ENCODE measurements at regions not wholly inside any gene's neighbourhood (a gene's known extent, or its start where the extent isn't known, plus 50 kb on each side); places are given as distances from the start of the nearest gene placed in this dataset.

DNA sequence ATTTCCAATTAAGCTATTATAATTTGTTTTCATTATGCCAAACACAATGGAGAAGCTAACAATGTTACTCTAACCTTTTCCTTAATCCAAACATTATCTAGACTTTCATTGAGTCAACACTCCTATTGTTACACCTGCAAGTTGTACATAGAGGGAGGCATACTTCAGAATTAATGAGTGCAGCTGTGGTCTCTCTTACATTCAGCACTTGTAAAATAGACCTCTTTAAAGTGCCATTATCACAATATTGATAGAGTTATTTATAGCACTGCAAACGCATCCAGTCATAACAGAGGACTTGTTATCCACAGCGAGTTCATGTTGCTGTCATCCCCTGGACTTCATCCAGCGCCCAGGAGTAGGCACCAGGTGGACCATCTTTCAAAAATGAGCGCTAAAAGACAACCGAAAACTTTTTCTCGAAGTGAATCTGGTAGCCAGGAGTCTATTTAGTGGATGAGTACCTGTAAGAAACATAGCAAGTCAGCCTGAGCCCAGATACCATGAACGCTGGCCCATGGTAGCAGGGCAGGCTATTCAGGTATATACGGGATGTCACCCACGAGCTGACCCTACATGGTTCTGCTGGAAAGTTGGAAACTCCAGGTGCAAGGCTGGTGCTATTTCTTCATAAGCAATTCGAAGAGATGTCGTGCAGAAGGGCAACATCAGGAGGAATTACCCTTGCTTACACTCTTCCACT lies 70.6 kb upstream of the NFIA start (continued):
- TF ChIP-seq ZNF281 (CRISPR knock-in tag; IDR thresholded peaks at IDR 0.05) (no peak), E2F1 (CRISPR knock-in tag; IDR thresholded peaks at IDR 0.05) (no peak)
- TF ChIP-seq, protein P1, sequence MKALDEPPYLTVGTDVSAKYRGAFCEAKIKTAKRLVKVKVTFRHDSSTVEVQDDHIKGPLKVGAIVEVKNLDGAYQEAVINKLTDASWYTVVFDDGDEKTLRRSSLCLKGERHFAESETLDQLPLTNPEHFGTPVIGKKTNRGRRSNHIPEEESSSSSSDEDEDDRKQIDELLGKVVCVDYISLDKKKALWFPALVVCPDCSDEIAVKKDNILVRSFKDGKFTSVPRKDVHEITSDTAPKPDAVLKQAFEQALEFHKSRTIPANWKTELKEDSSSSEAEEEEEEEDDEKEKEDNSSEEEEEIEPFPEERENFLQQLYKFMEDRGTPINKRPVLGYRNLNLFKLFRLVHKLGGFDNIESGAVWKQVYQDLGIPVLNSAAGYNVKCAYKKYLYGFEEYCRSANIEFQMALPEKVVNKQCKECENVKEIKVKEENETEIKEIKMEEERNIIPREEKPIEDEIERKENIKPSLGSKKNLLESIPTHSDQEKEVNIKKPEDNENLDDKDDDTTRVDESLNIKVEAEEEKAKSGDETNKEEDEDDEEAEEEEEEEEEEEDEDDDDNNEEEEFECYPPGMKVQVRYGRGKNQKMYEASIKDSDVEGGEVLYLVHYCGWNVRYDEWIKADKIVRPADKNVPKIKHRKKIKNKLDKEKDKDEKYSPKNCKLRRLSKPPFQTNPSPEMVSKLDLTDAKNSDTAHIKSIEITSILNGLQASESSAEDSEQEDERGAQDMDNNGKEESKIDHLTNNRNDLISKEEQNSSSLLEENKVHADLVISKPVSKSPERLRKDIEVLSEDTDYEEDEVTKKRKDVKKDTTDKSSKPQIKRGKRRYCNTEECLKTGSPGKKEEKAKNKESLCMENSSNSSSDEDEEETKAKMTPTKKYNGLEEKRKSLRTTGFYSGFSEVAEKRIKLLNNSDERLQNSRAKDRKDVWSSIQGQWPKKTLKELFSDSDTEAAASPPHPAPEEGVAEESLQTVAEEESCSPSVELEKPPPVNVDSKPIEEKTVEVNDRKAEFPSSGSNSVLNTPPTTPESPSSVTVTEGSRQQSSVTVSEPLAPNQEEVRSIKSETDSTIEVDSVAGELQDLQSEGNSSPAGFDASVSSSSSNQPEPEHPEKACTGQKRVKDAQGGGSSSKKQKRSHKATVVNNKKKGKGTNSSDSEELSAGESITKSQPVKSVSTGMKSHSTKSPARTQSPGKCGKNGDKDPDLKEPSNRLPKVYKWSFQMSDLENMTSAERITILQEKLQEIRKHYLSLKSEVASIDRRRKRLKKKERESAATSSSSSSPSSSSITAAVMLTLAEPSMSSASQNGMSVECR (CRISPR knock-in tag; IDR thresholded peaks at IDR 0.05; ENCODE audit: borderline replicate concordance), result no peak

DNA sequence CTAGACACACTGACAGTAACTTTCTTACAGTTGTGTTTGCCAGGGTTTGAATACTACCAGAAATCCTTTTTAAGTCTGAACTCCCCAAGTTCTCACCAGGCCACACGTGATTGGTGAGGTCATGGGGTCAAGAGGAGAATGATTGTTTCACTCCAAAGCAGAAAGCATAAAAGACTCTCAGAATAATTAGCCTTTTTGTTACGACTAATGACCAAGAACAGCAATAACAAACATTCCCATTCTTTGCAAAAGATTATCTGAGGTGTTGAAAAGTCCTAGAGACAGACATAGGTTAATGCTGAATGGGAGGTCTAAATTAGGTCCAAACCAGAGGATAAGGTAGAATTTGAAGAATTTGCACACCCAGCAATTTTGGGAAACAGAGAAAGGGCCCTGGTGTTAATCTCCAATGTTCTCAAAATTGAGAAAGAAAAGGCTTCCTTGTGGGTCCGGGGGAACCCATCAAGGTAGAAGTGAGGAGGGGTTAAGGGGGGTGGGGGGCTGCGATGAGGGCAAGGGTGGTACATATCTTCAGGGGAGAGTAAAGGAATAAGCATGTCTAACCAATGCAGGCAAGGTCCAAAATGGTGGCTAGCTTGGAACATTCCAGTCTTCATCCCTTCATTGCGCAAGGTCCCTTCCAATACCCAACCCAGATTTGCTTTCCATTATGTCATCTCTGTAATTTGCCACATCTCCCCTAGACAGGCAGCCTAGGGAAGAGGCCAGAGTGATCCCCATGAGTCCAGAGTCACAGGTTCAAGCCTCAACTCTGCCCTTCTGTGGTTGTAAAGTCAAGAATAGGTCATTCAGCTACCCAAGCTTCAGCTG lies 74.6 kb upstream of the NFIA start:
- ChIA-PET CTCF (no interaction called here), POLR2A (no interaction called here)
- TF ChIP-seq MAX (CRISPR knock-in tag; IDR thresholded peaks at IDR 0.05) (no peak), RELA (CRISPR knock-in tag; IDR thresholded peaks at IDR 0.05; ENCODE audit: borderline replicate concordance) (no peak), SOX15 (CRISPR knock-in tag; IDR thresholded peaks at IDR 0.05) (no peak), NR2C2 (CRISPR knock-in tag; IDR thresholded peaks at IDR 0.05) (no peak), NFE2L1 (CRISPR knock-in tag; IDR thresholded peaks at IDR 0.05) (no peak), ETV6 (CRISPR knock-in tag; IDR thresholded peaks at IDR 0.05) (no peak), TEAD4 (CRISPR knock-in tag; IDR thresholded peaks at IDR 0.05) (no peak), FOXP1 (CRISPR knock-in tag; IDR thresholded peaks at IDR 0.05; ENCODE audit: borderline replicate concordance) (no peak), JAZF1 (CRISPR knock-in tag; IDR thresholded peaks at IDR 0.05) (no peak), E2F1 (CRISPR knock-in tag; IDR thresholded peaks at IDR 0.05) (no peak)
- TF ChIP-seq, protein P2, sequence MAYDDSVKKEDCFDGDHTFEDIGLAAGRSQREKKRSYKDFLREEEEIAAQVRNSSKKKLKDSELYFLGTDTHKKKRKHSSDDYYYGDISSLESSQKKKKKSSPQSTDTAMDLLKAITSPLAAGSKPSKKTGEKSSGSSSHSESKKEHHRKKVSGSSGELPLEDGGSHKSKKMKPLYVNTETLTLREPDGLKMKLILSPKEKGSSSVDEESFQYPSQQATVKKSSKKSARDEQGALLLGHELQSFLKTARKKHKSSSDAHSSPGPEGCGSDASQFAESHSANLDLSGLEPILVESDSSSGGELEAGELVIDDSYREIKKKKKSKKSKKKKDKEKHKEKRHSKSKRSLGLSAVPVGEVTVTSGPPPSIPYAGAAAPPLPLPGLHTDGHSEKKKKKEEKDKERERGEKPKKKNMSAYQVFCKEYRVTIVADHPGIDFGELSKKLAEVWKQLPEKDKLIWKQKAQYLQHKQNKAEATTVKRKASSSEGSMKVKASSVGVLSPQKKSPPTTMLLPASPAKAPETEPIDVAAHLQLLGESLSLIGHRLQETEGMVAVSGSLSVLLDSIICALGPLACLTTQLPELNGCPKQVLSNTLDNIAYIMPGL (CRISPR knock-in tag; IDR thresholded peaks at IDR 0.05), result no peak
- peaks cover 67% of the 10 kb centered on the region for H3K4me1 Mint-ChIP-seq
- H3K4me3 Mint-ChIP-seq, result no peak overlapping the region
- ATAC-seq, result no peak
- no peak overlapping the region for H3K27ac Mint-ChIP-seq
- DNase-seq (ENCODE audit: low spot score), result no peak
- no peaks in the 10 kb centered on the region for H3K36me3 Mint-ChIP-seq
- no peaks in the 10 kb centered on the region for H3K9me3 Mint-ChIP-seq
- peaks cover 3% of the 10 kb centered on the region; the same call in 1 of the 2 replicates for H3K27me3 Mint-ChIP-seq (ENCODE audit: low read depth)
